Neural progenitor cell (in vitro differentiated cells): ENCODE measurements at regions not wholly inside any gene's neighbourhood (a gene's known extent, or its start where the extent isn't known, plus 50 kb on each side); places are given as distances from the start of the nearest gene placed in this dataset.

Experiments
- DNase-seq: peaks from one replicate; pipeline ENCODE4 v3.0.0-alpha.2; 2016; ENCODE audit warnings: low spot score
- H2AFZ ChIP-seq: fragments of 200-600 bp; sonication (generic); replicated peaks from 2 replicates; pipeline ENCODE4 v1.6.1; 2016; ENCODE audit warnings: antibody characterized with exemption
- H3F3A ChIP-seq: fragments of 200-600 bp; sonication (generic); 2 replicates; pipeline ENCODE4 v1.6.1; 2016; ENCODE audit warnings: antibody characterized with exemption, low read depth
- H3K27ac ChIP-seq: fragments of 200-600 bp; sonication (generic); 2 replicates; pipeline ENCODE4 v1.5.1; 2016; ENCODE audit warnings: mild to moderate bottlenecking
- H3K27me3 ChIP-seq: fragments of 200-600 bp; sonication (generic); 2 replicates; pipeline ENCODE4 v1.6.1; 2016; ENCODE audit warnings: mild to moderate bottlenecking, moderate library complexity
- H3K36me3 ChIP-seq: fragments of 200-600 bp; sonication (generic); 2 replicates; pipeline ENCODE4 v1.5.1; 2016
- H3K4me1 ChIP-seq: fragments of 200-600 bp; sonication (generic); 2 replicates; pipeline ENCODE4 v1.6.1; 2016; ENCODE audit warnings: mixed run types
- H3K4me2 ChIP-seq: fragments of 200-600 bp; sonication (generic); 2 replicates; pipeline ENCODE4 v1.6.1; 2016
- H3K4me3 ChIP-seq: fragments of 200-600 bp; sonication (generic); 2 replicates; pipeline ENCODE4 v1.5.1; 2016
- H3K79me2 ChIP-seq: fragments of 200-600 bp; sonication (generic); 2 replicates; pipeline ENCODE4 v1.6.1; 2016; ENCODE audit warnings: low read depth
- H3K9ac ChIP-seq: fragments of 200-600 bp; sonication (generic); 2 replicates; pipeline ENCODE4 v1.6.1; 2016
- H3K9me3 ChIP-seq: fragments of 200-600 bp; sonication (generic); 2 replicates; pipeline ENCODE4 v1.5.1; 2016; ENCODE audit warnings: low read depth
- H4K20me1 ChIP-seq: fragments of 200-600 bp; sonication (generic); 2 replicates; pipeline ENCODE4 v1.6.1; 2016; ENCODE audit warnings: low read depth
- H3K27ac Mint-ChIP-seq: 3 replicates; pipeline ENCODE4 v1.8.0; 2021; ENCODE audit warnings: mixed read lengths
- H3K27me3 Mint-ChIP-seq: 2 replicates; pipeline ENCODE4 v1.8.0; 2022; ENCODE audit warnings: low read depth, mild to moderate bottlenecking, inconsistent platforms, moderate library complexity, mixed read lengths; ENCODE audit not compliant: insufficient read depth
- H3K36me3 Mint-ChIP-seq: 3 replicates; pipeline ENCODE4 v1.8.0; 2021; ENCODE audit warnings: mixed read lengths
- H3K4me1 Mint-ChIP-seq: 3 replicates; pipeline ENCODE4 v1.8.0; 2021; ENCODE audit warnings: mixed read lengths
- H3K4me3 Mint-ChIP-seq: 3 replicates; pipeline ENCODE4 v1.8.0; 2021; ENCODE audit warnings: mild to moderate bottlenecking, moderate library complexity, mixed read lengths
- H3K9me3 Mint-ChIP-seq: 3 replicates; pipeline ENCODE4 v1.8.0; 2020; ENCODE audit warnings: mixed read lengths
- CTCF ChIP-seq: fragments of 200-600 bp; sonication (generic); IDR thresholded peaks from 2 replicates; pipeline ENCODE4 v1.5.1; 2017; ENCODE audit warnings: antibody characterized with exemption, mild to moderate bottlenecking
- EZH2 ChIP-seq: fragments of 200-600 bp; sonication (generic); IDR thresholded peaks from 2 replicates; pipeline ENCODE4 v1.6.1; 2017; ENCODE audit warnings: antibody characterized with exemption, mild to moderate bottlenecking, moderate library complexity
- EZH2phosphoT487 ChIP-seq: fragments of 200-600 bp; sonication (generic); IDR thresholded peaks from 2 replicates; pipeline ENCODE4 v1.6.1; 2017; ENCODE audit warnings: antibody characterized with exemption

- Histone ChIP-seq H3K79me2 (no peaks in the 10 kb centered on the region), H3K4me2 (no peak overlapping the region), H3K9ac (no peak overlapping the region), H3K36me3 (no peaks in the 10 kb centered on the region), H3K4me1 (no peaks in the 10 kb centered on the region), H4K20me1 (no peaks in the 10 kb centered on the region), H3K9me3 (no peaks in the 10 kb centered on the region), H2AFZ (no peak overlapping the region), H3K4me3 (no peak overlapping the region), H3K27me3 (no peaks in the 10 kb centered on the region), H3K27ac (no peak overlapping the region), H3F3A (no peaks in the 10 kb centered on the region)
- Mint-ChIP-seq H3K27ac (no peak overlapping the region), H3K9me3 (no peaks in the 10 kb centered on the region), H3K27me3 (no peaks in the 10 kb centered on the region), H3K4me1 (no peaks in the 10 kb centered on the region), H3K36me3 (no peaks in the 10 kb centered on the region), H3K4me3 (no peak overlapping the region)
- no peak for DNase-seq
- TF ChIP-seq CTCF (no peak), EZH2phosphoT487 (no peak), EZH2 (no peak)
These were observed 348.2 kb upstream of the GRIA3 start for GRCh38 chrX:122835886-122836285.

GRCh38 chrX:122850326-122850725 is 333.8 kb upstream of the GRIA3 start:
- no peak overlapping the region for H3K4me3 ChIP-seq
- H3K9me3 ChIP-seq = peaks cover 6% of the 10 kb centered on the region
- no peak overlapping the region for H3K27ac ChIP-seq
- no peaks in the 10 kb centered on the region for H3F3A ChIP-seq
- no peaks in the 10 kb centered on the region for H3K27me3 ChIP-seq
- H3K4me3 Mint-ChIP-seq = no peak overlapping the region
- H3K4me1 ChIP-seq = no peaks in the 10 kb centered on the region
- DNase-seq = no peak
- H3K36me3 ChIP-seq = no peaks in the 10 kb centered on the region
- no peaks in the 10 kb centered on the region for H3K4me1 Mint-ChIP-seq
- no peaks in the 10 kb centered on the region for H3K9me3 Mint-ChIP-seq
- H3K27ac Mint-ChIP-seq = no peak overlapping the region
- H2AFZ ChIP-seq = no peak overlapping the region
- H3K27me3 Mint-ChIP-seq = peaks cover 2% of the 10 kb centered on the region
- no peaks in the 10 kb centered on the region for H3K36me3 Mint-ChIP-seq
- H4K20me1 ChIP-seq = no peaks in the 10 kb centered on the region
- no peak overlapping the region for H3K4me2 ChIP-seq
- TF ChIP-seq CTCF = no peak
- TF ChIP-seq EZH2 = no peak
- no peak for TF ChIP-seq EZH2phosphoT487
- H3K79me2 ChIP-seq = no peaks in the 10 kb centered on the region
- no peak overlapping the region for H3K9ac ChIP-seq

GRCh38 chrX:122856205-122856604 is 327.9 kb upstream of the GRIA3 start:
- no peaks in the 10 kb centered on the region for H3K36me3 ChIP-seq
- Mint-ChIP-seq H3K4me1 (no peaks in the 10 kb centered on the region), H3K4me3 (no peak overlapping the region), H3K27me3 (no peaks in the 10 kb centered on the region), H3K9me3 (no peaks in the 10 kb centered on the region), H3K36me3 (no peaks in the 10 kb centered on the region), H3K27ac (no peak overlapping the region)
- no peaks in the 10 kb centered on the region for H3K4me1 ChIP-seq
- no peak overlapping the region for H3K9ac ChIP-seq
- H3K4me2 ChIP-seq = peak overlapping the region; percentile 34
- H3K27ac ChIP-seq = no peak overlapping the region
- H2AFZ ChIP-seq = no peak overlapping the region
- no peak overlapping the region for H3K4me3 ChIP-seq
- H3K79me2 ChIP-seq = no peaks in the 10 kb centered on the region
- peaks cover 4% of the 10 kb centered on the region for H3K9me3 ChIP-seq
- DNase-seq = no peak
- no peaks in the 10 kb centered on the region for H3K27me3 ChIP-seq
- H4K20me1 ChIP-seq = no peaks in the 10 kb centered on the region
- TF ChIP-seq EZH2 (no peak), EZH2phosphoT487 (no peak), CTCF (no peak)
- H3F3A ChIP-seq = no peaks in the 10 kb centered on the region

- H3K27ac Mint-ChIP-seq = no peak overlapping the region
- H3K4me1 Mint-ChIP-seq = no peaks in the 10 kb centered on the region
- Histone ChIP-seq H3K27ac (no peak overlapping the region), H3K36me3 (no peaks in the 10 kb centered on the region), H3K4me1 (no peaks in the 10 kb centered on the region), H3K27me3 (no peaks in the 10 kb centered on the region), H2AFZ (no peak overlapping the region), H3K9me3 (peaks cover 8% of the 10 kb centered on the region), H3K4me3 (no peak overlapping the region), H3K9ac (no peak overlapping the region), H3K79me2 (no peaks in the 10 kb centered on the region), H4K20me1 (no peaks in the 10 kb centered on the region), H3F3A (no peaks in the 10 kb centered on the region), H3K4me2 (no peak overlapping the region)
- no peaks in the 10 kb centered on the region for H3K9me3 Mint-ChIP-seq
- no peak for TF ChIP-seq EZH2phosphoT487
- TF ChIP-seq CTCF = no peak
- no peak for TF ChIP-seq EZH2
- no peak overlapping the region for H3K4me3 Mint-ChIP-seq
- H3K36me3 Mint-ChIP-seq = no peaks in the 10 kb centered on the region
- no peak for DNase-seq
- no peaks in the 10 kb centered on the region for H3K27me3 Mint-ChIP-seq
These were observed 326.3 kb upstream of the GRIA3 start for GRCh38 chrX:122857734-122858133.
